HG03139 (cell line): ENCODE measurements at regions not wholly inside any gene's neighbourhood (a gene's known extent, or its start where the extent isn't known, plus 50 kb on each side); places are given as distances from the start of the nearest gene placed in this dataset.

Experiments
- ATAC-seq: cut with Tn5 transposase; IDR thresholded peaks from one replicate; pipeline ENCODE4 v1.9.1; 2021; ENCODE audit not compliant: unreplicated experiment

DNA sequence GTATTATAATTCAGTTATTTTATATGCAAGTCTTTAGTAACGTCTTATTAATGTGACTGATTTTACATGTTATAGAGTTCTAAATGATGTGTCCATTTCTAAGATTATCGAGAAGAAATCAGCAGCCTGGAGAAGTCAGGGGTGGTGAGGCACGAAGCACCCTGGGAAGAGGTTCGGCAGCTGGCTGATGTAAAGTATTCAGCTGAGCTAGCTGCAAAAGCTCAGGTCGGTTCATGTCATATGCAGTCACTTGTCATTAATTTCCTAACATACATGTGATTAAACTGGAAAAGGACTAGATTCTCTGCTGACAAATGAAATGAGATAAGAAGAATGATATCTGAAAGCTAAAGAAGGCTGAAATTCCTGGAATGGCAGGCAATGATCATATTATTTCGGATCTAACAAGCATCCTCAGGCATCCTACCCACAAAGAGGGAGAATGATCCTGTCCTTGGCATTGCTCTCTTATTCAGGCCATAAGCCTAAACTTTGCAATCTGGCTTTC, 383.0 kb upstream of the SLITRK1 start:
- no peak for ATAC-seq

DNA sequence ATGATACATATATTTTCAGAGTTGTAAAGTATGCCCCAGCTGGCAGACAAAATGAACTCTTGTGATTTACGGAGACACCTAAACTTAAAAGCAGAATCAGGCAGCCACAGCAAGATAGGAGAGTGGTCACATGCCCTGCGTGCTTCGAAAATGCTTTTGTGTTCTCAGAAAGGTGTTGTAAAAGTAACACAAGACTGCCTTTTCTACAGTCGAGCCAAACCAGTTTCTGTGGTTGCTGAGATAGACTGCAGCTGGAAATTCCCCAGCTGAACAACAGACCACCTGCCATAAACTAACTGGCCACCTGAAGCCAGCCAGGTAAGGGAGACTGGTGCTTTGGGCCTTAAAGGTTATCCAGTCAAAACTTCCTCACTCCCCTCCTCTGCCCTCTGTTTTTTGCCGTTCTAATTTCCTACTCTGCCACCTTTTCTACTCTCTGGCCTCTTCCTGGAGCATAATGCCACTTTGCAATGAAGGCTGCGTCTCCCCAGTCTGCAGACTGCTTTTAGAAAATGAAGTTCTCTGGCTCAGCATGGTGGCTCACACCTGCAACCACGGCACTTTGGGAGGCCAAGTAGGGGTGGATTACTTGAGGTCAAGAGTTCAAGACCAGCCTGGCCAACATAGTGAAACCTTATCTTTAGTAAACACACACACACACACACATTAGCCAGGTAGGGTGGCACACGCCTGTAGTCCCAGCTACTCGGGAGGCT, 381.2 kb upstream of the SLITRK1 start:
- no peak for ATAC-seq

DNA sequence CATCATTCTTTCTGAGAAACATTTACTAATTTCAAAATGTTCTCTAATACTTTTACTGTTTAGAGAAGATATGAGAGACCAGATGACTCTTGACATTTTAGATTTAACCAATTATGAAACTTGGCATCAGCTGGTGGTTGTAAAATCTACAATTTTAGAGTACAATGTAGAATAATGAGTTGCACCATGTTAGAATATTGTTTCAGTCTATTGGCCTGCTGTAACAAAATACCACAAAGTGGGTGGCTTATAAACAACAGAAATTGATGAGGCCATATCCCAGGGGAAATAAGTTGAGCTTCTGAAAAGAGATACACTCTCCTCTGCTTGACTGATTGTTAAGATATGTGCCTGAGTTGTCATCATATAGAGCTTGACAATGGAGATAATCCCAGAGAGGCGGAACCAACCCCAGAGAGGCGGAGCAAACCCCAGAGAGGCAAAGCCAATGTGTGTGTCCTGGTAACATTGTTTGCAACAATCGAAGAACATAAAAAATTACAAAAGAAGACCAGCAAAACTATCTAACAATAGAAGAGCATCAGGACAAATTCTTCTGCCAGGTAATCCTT, 373.0 kb upstream of the SLITRK1 start:
- no peak for ATAC-seq

DNA sequence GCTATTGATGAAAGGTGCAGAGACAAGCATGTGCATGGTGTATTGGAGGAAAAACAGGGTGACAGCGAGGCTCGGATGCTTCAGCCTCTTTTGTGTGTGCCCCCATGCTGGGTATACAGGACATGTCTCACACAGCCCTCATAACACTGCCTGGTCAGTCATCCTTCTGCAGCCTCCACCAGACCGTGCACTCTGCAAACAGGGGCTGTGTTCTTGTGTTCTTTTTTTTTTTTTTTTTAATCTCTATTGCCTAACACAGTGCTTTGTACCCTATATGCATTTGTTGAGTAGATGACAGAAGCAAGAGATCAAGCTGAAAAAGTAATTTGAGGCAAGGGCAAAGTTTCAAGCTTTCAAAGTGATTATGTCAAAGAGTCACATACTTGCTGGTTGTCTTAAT, 367.2 kb upstream of the SLITRK1 start:
- ATAC-seq: no peak

DNA sequence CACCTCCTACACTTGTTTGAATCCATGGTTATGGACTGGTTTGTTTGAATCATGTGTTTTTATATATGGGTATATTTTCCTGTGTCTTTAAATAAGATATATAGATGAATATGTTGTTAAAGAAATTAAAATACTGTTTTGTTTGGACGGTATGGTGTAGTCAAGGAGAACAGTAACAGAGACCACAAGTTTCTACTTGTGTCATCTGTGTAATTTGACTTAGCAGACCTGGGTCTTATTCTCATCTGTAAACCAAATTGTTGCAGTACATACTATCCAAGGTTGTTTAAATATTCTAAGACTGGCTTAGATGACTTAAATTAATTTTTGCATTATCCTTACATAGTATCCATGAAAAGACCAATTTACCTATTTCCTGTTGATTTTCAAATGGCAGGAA, 361.1 kb upstream of the SLITRK1 start:
- no peak for ATAC-seq

DNA sequence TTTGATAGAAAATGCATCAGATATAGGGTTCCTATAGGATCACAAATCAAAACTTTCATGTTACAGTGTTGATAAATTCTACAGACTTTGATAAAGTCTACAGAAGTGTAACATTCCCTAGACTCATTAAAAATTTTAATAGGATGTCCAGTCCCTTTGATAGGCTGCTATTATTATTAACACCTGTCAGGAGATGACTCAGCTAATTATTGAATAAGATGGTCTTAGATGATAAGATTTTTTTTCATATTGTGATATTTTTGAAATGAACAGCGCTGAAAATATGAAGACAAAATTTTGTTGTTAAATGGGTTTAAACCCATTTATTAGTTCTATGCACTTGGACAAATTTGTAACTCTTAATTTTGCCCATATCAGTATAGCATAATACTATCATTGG, 356.8 kb upstream of the SLITRK1 start:
- ATAC-seq: no peak

DNA sequence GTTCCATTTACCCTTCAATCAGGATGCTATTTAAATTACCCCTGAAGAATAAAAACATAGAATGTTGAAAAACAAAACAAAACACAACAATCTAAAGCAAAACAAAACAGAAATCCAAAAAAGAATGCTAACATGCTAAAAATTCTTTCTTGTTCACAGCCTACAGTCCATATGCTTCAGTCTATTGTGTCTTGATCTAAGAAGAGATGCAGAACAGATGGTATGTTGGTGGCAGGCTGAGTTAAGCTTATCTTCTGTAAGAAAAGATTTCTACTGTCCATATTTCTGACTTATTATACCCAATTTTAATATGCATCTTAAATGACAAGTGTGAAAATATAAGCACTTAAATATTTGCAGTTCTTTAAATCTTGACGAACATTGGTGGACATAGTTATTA, 356.1 kb upstream of the SLITRK1 start:
- no peak for ATAC-seq

DNA sequence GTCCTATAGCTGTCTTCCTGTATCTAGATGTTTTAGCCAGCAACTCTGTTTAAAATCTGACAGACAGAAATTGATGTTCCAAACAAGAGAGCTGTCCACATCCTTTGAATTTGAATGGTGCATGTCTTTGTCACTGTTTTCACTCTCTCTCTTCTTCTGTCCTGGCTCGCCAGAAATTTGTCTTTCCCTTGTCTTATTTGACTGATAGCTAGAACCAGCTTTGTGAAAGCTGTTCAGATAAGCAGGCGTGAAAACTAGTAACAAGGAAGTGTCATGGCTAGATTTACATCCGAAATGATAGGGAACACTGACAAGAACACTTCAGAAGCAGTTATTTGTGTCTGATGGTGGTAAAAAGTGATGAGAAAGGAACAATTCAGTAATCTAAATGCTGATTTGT, 354.9 kb upstream of the SLITRK1 start:
- ATAC-seq: no peak

DNA sequence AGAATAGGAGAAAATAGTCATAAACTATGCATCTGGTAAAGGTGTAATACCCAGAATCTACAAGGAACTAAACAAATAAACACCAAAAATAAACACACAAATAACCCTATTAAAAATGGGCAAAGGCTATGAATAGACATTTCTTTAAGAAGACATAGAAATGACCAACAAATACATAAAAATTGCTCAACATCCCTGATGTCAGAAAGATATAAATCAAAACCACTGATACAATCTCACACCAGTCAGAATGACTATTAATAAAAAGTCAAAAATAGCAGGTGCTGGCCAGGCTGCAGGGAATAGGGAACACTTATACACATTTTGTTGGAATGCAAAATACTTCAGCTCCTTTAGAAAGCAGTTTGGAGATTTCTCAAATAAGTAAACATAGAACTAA, 352.1 kb upstream of the SLITRK1 start:
- ATAC-seq: no peak

DNA sequence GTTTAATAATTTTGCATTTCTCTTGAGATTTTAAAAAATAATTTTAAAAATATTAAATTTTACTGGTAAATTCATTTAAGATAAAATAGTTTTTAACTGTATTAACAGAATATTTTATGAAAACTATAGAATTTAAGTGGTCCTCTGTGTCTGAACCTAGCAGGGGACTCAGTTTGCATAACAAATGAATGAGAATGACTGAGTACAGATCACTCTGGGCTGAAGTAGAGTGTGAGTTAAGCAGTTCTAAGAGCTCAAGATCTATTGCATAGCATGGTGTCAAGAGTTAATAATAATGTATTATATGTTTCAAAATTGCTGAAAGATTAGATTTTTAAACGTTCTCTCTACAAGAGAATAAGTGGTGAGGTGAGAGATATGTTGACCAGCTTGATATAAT, 348.3 kb upstream of the SLITRK1 start:
- ATAC-seq: no peak

DNA sequence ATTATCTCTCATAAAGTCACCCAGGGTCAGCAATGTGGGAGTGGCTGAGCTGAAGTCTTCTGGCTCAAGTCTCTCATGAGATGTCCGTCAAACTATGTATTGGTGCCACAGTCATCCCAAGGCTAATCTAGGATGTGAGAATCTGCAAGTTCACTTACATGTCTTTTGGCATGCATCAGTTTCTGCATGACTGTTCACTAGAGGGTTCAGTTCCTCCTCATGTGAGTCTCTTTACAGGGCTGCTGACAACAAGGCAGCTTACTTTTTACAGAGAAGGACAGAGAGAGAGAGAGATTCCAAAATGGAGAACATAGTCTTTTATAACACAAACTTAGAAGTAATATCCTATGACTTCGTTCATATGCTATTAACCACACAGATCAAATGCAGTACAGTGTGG, 328.8 kb upstream of the SLITRK1 start:
- ATAC-seq: no peak

DNA sequence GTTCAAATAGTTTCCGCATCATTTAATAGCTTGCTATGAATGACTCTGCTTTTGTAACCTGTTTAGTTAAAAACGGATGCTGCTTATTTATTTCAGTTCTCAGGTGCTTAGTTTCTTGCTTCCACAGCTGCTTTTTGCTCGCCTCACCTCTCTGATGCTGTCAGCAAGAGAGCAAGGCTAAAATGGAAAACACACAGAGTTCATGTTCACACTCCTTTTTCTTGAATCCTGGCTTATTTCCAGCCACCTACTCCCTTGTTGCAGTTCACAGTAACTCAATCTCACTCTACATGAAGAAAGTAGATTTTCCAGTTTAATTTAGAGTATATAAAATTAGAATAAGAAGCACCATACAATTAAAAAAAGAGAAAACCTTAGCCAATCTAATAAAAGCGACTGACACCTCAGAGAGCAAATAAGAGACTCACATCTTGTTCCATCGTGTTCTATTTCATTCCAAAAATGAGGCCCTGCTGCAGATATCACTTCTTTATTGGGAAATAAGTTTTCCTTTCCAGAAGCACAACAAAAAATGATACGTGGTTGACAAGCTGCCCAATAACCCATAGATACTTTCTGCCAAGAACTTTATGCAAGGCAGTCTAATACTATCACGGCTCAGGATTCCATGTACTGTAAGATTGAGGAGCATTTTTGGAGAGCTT, 326.1 kb upstream of the SLITRK1 start:
- ATAC-seq: no peak

DNA sequence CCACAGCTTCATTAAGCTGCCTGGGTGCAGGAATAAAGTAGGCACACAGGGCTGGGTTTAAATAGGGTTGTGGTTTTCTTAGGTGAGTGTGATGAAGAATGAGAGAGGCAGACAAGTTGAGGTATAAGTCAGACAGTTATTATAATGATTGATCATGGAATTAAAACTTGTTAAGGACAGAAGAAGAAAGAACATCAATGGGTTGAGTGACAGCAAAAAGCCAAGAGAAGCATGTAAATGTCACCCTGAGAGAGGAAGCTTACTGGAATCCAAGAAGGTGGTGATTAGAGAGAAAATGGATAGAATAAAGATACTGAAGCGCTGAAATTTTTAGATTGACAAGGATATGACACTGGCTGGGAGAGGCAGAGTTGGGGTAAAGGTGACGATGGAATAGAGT, 325.2 kb upstream of the SLITRK1 start:
- ATAC-seq: no peak

DNA sequence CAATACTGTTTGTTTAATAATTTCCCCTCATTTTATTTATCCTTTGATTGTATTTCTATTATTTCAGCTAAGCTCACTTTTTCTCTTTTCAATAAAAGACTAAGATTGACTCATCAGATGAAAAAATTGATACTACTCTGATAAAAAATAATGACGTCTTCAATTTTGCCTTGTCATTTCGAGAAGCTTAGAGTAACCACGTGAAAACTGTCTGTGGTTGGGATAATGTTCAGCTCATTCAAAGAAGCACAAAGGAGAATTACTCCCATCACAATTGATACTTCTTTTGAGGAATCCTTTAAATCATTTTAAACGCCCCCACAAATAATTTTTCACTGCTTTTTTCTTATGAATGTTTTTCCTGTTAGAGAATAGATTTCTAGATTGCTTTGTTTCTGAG, 318.7 kb upstream of the SLITRK1 start:
- no peak for ATAC-seq

DNA sequence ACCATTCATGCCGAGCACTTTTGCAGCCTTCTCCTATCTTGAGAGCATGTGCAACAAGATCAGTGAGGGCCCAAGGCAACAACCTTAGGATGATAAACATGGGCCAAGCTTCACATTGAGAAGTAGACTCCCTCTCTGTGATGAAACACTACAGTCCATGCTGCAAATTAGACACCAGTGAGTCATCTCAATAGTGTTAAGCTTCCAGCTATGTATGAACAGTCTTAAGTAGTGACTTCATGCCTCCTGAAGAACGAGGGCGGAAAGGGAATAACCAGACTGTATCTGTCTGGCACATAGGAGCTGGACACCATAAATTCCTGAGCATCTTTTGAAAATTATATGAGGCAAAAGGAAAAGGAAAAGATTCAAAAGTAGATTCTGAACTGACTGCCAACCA, 309.9 kb upstream of the SLITRK1 start:
- no peak for ATAC-seq

DNA sequence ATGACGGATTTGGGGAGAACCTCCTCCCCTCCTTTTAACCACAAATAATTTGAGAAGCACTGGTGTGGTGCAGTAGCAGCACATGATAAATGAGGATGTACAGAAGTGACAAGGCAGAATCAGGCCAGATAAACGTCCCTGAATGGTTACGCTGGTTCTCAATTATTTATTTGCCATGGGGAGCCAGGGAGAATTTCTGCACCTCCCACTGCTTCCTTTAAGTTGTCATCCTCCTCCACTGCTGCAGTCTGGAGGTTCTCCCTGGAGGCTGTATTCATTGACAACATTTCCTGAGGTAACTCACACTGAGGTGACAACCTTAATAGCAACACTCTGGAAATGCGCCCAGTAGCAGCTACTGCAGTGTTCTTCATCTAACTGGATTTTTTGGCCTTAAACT, 308.9 kb upstream of the SLITRK1 start:
- ATAC-seq: no peak

DNA sequence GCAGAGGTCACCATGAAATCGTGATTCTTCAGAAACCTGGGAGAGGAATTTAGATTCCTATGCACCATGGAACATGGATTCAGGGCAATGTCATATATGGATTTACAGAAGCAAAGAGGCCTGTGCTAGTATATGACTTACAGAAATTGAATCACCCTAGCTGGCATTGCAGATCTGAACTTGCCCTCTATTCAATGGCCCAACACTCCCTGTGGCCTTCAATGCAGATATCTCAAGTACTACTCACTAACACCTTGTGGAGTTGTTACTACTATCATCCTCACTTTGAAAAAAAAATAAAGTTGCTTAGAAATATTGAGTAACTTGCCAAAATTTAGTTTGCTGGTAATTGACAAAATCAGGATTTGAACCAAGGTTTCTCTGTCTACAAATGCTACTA, 305.4 kb upstream of the SLITRK1 start:
- ATAC-seq: no peak

DNA sequence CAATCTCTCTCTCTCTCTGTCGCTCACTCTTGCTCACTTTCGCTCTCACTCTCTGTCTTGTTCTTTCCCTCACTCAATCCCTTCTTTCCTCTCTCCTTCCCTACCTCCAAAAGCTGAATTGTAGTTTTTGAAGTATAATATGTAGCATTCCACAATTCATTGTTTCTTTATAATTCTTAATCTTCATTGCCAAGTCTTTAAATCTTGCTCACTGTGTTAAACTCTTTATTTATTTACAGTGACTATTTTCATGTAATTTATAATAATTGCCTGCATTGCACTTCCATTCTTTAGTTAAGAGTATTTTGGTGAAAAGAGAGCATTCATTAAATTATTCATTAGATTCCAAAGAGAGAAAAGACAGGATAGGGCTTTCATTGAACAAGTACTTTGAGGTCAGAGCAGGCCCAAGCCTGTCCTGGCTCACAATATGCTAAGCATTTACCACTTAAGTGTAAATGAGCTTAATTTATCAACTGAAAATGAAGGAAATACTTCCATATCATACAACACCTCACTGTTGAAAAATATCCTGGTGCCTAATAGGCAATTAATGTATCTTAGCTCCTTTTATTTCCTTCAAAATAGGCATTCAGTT, 257.4 kb upstream of the SLITRK1 start:
- ATAC-seq: no peak

DNA sequence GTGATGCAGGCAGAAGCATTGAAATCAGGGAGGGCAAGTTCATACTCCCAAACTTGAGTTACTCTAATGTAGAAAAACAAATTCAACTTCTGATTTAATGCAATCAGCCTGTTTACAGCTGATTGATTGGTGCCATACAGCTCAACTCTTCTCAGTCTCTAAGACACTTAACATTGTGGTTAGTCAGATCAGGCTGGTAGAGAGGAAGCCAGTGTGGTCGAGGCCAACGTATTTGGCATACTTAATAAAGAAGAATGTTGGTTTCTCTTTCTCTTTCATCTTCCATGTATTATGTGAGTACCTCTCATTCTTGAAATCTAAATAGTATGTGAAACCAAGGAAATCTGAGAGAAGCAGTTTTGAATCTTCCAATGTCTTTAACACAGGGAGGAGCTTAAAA, 255.0 kb upstream of the SLITRK1 start:
- peak; percentile 97 for ATAC-seq

DNA sequence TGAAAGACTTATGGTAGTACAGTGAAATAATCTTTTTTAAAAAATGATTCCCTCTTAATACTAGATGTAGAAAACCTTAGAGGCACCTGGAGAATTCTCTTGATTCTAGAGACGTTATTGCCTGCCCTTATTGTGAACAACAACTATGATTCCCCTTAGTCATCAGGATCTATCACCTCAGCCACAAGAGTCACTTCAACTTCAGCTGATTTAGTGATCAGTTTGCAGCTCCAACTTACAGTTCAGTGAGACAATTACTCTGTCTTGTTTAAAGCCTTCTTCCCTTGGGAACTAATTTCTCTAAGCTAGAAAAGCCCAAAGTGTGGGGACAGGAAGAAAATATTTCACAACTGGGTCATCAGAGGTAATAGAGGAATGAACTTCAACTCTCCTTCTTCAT, 254.3 kb upstream of the SLITRK1 start:
- ATAC-seq: no peak

DNA sequence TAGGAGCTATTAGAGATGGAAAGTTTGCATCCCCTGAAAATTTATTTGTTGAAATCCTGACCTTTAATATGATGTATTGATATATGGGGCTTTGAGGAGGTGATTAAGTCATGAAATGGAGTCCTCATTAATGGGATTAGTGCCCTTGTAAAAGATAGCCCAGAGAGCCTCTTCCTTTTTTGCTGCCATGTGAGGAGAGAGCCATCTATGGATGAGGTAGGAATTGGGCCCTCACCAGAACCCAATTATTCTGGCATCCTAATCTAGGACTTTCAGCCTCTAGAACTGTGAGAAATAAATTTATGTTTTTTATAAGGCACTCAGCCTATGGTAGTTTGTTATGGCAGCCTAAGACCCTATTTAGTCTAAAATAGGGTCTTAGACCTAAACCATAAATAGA, 250.2 kb upstream of the SLITRK1 start:
- ATAC-seq: no peak

DNA sequence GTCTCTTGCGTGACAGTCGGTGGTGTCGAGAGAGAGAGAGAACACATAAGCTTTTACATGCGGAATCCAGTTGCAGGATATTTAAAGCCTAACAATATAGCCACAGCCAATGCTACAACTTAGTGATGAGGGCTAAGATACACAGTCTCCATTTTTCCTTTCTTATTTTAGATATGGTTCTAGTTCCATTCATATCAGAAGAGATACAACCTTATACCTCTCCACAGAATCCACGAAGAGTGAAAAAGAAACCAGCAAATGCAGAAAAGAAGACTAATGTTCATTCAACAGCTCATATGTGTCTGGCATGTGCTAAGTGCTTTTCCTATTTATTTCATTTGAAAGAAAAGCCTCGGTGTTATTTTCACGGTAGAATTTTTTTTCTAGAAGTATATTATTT, 249.0 kb upstream of the SLITRK1 start:
- ATAC-seq: no peak
